HCT116 (cell line): ENCODE measurements at regions not wholly inside any gene's neighbourhood (a gene's known extent, or its start where the extent isn't known, plus 50 kb on each side); places are given as distances from the start of the nearest gene placed in this dataset.

ENCODE experiments used
- POLR2AphosphoS5 ChIP-seq: IDR thresholded peaks from 2 replicates; pipeline ENCODE4 v1.6.1; 2011; ENCODE audit warnings: mild to moderate bottlenecking, low read depth, low read length, moderate library complexity
- YY1 ChIP-seq: IDR thresholded peaks from 2 replicates; pipeline ENCODE4 v1.6.1; 2011; ENCODE audit warnings: low read length, low read depth, moderate library complexity, mild to moderate bottlenecking; ENCODE audit not compliant: insufficient replicate concordance; ENCODE audit errors: extremely low read depth
- TF ChIP-seq, protein P1 (sequence below), 3 experiments: fragments of 200-600 bp in 1 of 3; sonication (generic) in 1 of 3; IDR thresholded peaks in 2 of 3; conservative IDR thresholded peaks in 1 of 3; 2 replicates each; pipeline ENCODE4 v1.5.1; 2012 to 2017; ENCODE audit warnings: low read depth in 2 of 3, low read length in 2 of 3, antibody characterized with exemption in 1 of 3, borderline replicate concordance in 1 of 3, control low read depth in 1 of 3, mild to moderate bottlenecking in 1 of 3, mixed read lengths in 1 of 3, mixed run types in 1 of 3, moderate library complexity in 1 of 3; ENCODE audit not compliant: insufficient read depth in 1 of 3
- TF ChIP-seq, protein P2 (sequence below): IDR thresholded peaks from 2 replicates; pipeline ENCODE4 v1.6.1; 2012; ENCODE audit warnings: low read depth

DNA sequence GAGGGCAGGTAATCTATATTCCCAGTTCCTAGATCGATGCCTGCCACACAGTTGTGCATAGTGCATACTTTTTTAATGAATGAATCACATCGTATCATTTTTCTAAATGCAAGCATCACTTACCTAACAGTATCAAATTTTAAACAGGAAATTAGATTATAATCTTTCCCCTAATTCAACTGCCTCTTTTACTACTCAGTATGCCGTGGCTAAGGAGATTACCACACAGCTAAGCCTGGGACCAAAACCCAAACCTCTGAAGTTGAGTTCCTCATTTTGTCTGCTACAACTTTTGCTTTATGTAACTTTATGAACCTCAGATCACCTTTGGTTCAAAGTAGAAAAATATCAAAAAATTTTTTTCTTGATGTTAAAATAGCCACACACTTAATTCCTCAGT is 53.2 kb upstream of the FNDC3B start:
- TF ChIP-seq, protein P1, sequence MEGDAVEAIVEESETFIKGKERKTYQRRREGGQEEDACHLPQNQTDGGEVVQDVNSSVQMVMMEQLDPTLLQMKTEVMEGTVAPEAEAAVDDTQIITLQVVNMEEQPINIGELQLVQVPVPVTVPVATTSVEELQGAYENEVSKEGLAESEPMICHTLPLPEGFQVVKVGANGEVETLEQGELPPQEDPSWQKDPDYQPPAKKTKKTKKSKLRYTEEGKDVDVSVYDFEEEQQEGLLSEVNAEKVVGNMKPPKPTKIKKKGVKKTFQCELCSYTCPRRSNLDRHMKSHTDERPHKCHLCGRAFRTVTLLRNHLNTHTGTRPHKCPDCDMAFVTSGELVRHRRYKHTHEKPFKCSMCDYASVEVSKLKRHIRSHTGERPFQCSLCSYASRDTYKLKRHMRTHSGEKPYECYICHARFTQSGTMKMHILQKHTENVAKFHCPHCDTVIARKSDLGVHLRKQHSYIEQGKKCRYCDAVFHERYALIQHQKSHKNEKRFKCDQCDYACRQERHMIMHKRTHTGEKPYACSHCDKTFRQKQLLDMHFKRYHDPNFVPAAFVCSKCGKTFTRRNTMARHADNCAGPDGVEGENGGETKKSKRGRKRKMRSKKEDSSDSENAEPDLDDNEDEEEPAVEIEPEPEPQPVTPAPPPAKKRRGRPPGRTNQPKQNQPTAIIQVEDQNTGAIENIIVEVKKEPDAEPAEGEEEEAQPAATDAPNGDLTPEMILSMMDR (IDR thresholded peaks at IDR 0.05 in 2 of 3, conservative IDR thresholded peaks at IDR 0.05 in 1 of 3; ENCODE audit: borderline replicate concordance in 1 of 3, insufficient read depth in 1 of 3, low read depth in 2 of 3, low read length in 2 of 3): no peak
- no peak for TF ChIP-seq YY1
- no peak for TF ChIP-seq POLR2AphosphoS5
- TF ChIP-seq, protein P2, sequence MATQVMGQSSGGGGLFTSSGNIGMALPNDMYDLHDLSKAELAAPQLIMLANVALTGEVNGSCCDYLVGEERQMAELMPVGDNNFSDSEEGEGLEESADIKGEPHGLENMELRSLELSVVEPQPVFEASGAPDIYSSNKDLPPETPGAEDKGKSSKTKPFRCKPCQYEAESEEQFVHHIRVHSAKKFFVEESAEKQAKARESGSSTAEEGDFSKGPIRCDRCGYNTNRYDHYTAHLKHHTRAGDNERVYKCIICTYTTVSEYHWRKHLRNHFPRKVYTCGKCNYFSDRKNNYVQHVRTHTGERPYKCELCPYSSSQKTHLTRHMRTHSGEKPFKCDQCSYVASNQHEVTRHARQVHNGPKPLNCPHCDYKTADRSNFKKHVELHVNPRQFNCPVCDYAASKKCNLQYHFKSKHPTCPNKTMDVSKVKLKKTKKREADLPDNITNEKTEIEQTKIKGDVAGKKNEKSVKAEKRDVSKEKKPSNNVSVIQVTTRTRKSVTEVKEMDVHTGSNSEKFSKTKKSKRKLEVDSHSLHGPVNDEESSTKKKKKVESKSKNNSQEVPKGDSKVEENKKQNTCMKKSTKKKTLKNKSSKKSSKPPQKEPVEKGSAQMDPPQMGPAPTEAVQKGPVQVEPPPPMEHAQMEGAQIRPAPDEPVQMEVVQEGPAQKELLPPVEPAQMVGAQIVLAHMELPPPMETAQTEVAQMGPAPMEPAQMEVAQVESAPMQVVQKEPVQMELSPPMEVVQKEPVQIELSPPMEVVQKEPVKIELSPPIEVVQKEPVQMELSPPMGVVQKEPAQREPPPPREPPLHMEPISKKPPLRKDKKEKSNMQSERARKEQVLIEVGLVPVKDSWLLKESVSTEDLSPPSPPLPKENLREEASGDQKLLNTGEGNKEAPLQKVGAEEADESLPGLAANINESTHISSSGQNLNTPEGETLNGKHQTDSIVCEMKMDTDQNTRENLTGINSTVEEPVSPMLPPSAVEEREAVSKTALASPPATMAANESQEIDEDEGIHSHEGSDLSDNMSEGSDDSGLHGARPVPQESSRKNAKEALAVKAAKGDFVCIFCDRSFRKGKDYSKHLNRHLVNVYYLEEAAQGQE: no peak
